Keratinocyte (primary cell): ENCODE measurements at regions not wholly inside any gene's neighbourhood (a gene's known extent, or its start where the extent isn't known, plus 50 kb on each side); places are given as distances from the start of the nearest gene placed in this dataset.

Experiments used
- EZH2 ChIP-seq: IDR thresholded peaks from one replicate; pipeline ENCODE4 v1.6.1; 2012; ENCODE audit warnings: inconsistent platforms, mild to moderate bottlenecking, low read length, moderate library complexity
- TF ChIP-seq, protein P1 (sequence below), 3 experiments: IDR thresholded peaks in 1 of 3; conservative IDR thresholded peaks in 1 of 3; optimal IDR thresholded peaks in 1 of 3; 2 replicates in 2 of 3; 3 replicates in 1 of 3; pipeline versions ENCODE3 to v1.5.1; 2011; ENCODE audit warnings: low read length in 3 of 3, mild to moderate bottlenecking in 3 of 3, moderate library complexity in 2 of 3, control low read depth in 1 of 3, inconsistent platforms in 1 of 3; ENCODE audit not compliant: insufficient read depth in 2 of 3; ENCODE audit errors: extremely low read depth in 1 of 3

DNA sequence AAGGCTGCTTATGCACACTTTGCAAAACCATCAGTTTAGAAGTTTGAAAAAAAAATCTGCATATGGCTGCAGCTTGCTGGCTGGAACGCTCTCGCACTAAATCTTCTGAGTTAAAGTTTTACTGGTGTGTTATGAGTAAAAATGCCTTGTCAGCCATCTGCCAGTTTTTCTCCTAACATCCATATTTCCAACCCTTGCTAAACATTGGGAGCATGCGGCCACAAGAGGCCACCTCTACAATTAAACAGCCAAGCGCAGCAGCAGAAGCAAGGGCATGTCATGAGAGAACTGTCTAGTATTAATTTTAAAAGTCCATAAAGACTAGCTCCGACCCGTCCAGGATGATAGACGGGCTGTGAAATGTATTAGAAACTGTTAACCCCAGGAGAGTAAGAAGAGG is 248.3 kb downstream of the TSHZ3 start:
- TF ChIP-seq, protein P1, sequence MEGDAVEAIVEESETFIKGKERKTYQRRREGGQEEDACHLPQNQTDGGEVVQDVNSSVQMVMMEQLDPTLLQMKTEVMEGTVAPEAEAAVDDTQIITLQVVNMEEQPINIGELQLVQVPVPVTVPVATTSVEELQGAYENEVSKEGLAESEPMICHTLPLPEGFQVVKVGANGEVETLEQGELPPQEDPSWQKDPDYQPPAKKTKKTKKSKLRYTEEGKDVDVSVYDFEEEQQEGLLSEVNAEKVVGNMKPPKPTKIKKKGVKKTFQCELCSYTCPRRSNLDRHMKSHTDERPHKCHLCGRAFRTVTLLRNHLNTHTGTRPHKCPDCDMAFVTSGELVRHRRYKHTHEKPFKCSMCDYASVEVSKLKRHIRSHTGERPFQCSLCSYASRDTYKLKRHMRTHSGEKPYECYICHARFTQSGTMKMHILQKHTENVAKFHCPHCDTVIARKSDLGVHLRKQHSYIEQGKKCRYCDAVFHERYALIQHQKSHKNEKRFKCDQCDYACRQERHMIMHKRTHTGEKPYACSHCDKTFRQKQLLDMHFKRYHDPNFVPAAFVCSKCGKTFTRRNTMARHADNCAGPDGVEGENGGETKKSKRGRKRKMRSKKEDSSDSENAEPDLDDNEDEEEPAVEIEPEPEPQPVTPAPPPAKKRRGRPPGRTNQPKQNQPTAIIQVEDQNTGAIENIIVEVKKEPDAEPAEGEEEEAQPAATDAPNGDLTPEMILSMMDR (optimal IDR thresholded peaks at IDR 0.05 in 1 of 3, IDR thresholded peaks at IDR 0.05 in 1 of 3, conservative IDR thresholded peaks at IDR 0.05 in 1 of 3; ENCODE audit: extremely low read depth in 1 of 3, insufficient read depth in 2 of 3, low read length in 3 of 3): no peak
- no peak for TF ChIP-seq EZH2
